BJ (cell line): ENCODE measurements at regions not wholly inside any gene's neighbourhood (a gene's known extent, or its start where the extent isn't known, plus 50 kb on each side); places are given as distances from the start of the nearest gene placed in this dataset.
A peak's percentile ranks its signal among the peaks of the same experiment; 100 is the strongest.

ENCODE experiments used
- CTCF ChIA-PET: fragments of 350-600 bp; formaldehyde crosslinking; extraction: SDS; loops from one replicate; lab custom pipeline; 2021; ENCODE audit warnings: antibody characterized with exemption, inconsistent platforms; lab: Yijun Ruan, JAX
- POLR2A ChIA-PET: fragments of 300-600 bp; sonication (Branson Sonifier 250); formaldehyde crosslinking; extraction: SDS; loops from one replicate; lab custom pipeline; 2021; ENCODE audit warnings: antibody characterized with exemption; lab: Charles Lee
- DNase-seq: peaks from one replicate; pipeline ENCODE4 v3.0.0-alpha.2; 2011; ENCODE audit warnings: low read depth
- H3K27me3 ChIP-seq: 2 replicates; pipeline ENCODE4 v1.6.0; 2011; ENCODE audit warnings: low read length; ENCODE audit not compliant: control insufficient read depth, insufficient read depth
- H3K36me3 ChIP-seq: 2 replicates; pipeline ENCODE4 v1.5.1; 2011; ENCODE audit warnings: low read length; ENCODE audit not compliant: control insufficient read depth, insufficient read depth
- H3K4me3 ChIP-seq: 2 replicates; pipeline ENCODE4 v1.5.1; 2011; ENCODE audit warnings: low read depth, mild to moderate bottlenecking, control low read depth, low read length
- CTCF ChIP-seq: IDR thresholded peaks from 2 replicates; pipeline ENCODE4 v1.5.1; 2011; ENCODE audit warnings: low read depth, mild to moderate bottlenecking, control low read depth, inconsistent platforms, low read length, moderate library complexity; ENCODE audit not compliant: insufficient read depth

- no peak for TF ChIP-seq CTCF
- DNase-seq, result peak; percentile 33
- Histone ChIP-seq H3K27me3 (no peaks in the 10 kb centered on the region), H3K4me3 (no peak overlapping the region), H3K36me3 (no peaks in the 10 kb centered on the region)
- CTCF ChIA-PET, result interaction anchor here (1.0 kb wide), 1 partner anchor 64 kb away, joined by 3 read pairs; no protein-coding TSS in a partner anchor
- POLR2A ChIA-PET, result interaction anchor here (1.2 kb wide), 1 partner anchor 12 kb away, joined by 9 read pairs; no protein-coding TSS in a partner anchor
Measured at GRCh38 chr6:2385471-2385983, 140.1 kb upstream of the GMDS start.

GRCh38 chr6:2384528-2384927 is 139.1 kb upstream of the GMDS start:
- ChIA-PET POLR2A (interaction anchor here (1.2 kb wide), 1 partner anchor 13 kb away, joined by 9 read pairs; no protein-coding TSS in a partner anchor), CTCF (interaction anchor here (0.6 to 1.0 kb wide), 5 partner anchors 65 to 1412 kb away, joined by 3 to 4 read pairs (median 3); no protein-coding TSS in a partner anchor)
- Histone ChIP-seq H3K4me3 (no peak overlapping the region), H3K27me3 (no peaks in the 10 kb centered on the region), H3K36me3 (no peaks in the 10 kb centered on the region)
- TF ChIP-seq CTCF, result no peak
- no peak for DNase-seq

GRCh38 chr6:2381872-2382661 is 136.7 kb upstream of the GMDS start:
- H3K36me3 ChIP-seq, result no peaks in the 10 kb centered on the region
- ChIA-PET POLR2A (no interaction called here), CTCF (interaction anchor here (1.3 kb wide), 1 partner anchor 11 kb away, joined by 3 read pairs; no protein-coding TSS in a partner anchor)
- H3K27me3 ChIP-seq, result no peaks in the 10 kb centered on the region
- H3K4me3 ChIP-seq, result no peak overlapping the region
- DNase-seq, result no peak
- no peak for TF ChIP-seq CTCF

- Histone ChIP-seq H3K4me3 (no peak overlapping the region), H3K36me3 (no peaks in the 10 kb centered on the region), H3K27me3 (no peaks in the 10 kb centered on the region)
- ChIA-PET POLR2A (no interaction called here), CTCF (no interaction called here)
- DNase-seq, result peak; percentile 36
- no peak for TF ChIP-seq CTCF
Measured at GRCh38 chr6:2378891-2379652, 133.7 kb upstream of the GMDS start.

- no peak overlapping the region for H3K4me3 ChIP-seq
- no peaks in the 10 kb centered on the region for H3K27me3 ChIP-seq
- no peak for DNase-seq
- H3K36me3 ChIP-seq, result no peaks in the 10 kb centered on the region
- POLR2A ChIA-PET, result no interaction called here
- CTCF ChIA-PET, result no interaction called here
- TF ChIP-seq CTCF, result no peak
Measured at GRCh38 chr6:2378046-2378657, 132.7 kb upstream of the GMDS start.
